SK-N-SH (cell line): ENCODE measurements at regions not wholly inside any gene's neighbourhood (a gene's known extent, or its start where the extent isn't known, plus 50 kb on each side); places are given as distances from the start of the nearest gene placed in this dataset.

Experiments
- CTCF ChIA-PET: fragments of 300-600, 350-600 bp; formaldehyde crosslinking; extraction: SDS; loops from one replicate; lab custom pipeline; 2021; lab: Yijun Ruan, JAX
- POLR2A ChIA-PET: fragments of 350-600 bp; sonication (Branson Sonifier 250); formaldehyde crosslinking; extraction: SDS; loops from one replicate; lab custom pipeline; 2020; ENCODE audit warnings: antibody characterized with exemption, inconsistent platforms; lab: Yijun Ruan, JAX
- DNase-seq: peaks from one replicate; pipeline ENCODE4 v3.0.0; 2012
- H2AFZ ChIP-seq: fragments of 200-600 bp; sonication (generic); 2 replicates; pipeline ENCODE4 v1.8.1; 2016; ENCODE audit warnings: antibody characterized with exemption, mild to moderate bottlenecking, low read depth
- H3F3A ChIP-seq: fragments of 200-600 bp; sonication (generic); replicated peaks from 2 replicates; pipeline ENCODE3; 2016; ENCODE audit warnings: antibody characterized with exemption, mild to moderate bottlenecking; ENCODE audit not compliant: insufficient read depth
- H3K27ac ChIP-seq, 2 experiments: fragments of 200-500 bp in 1 of 2; fragments of 200-600 bp in 1 of 2; sonication (Bioruptor generic) in 1 of 2; sonication (generic), shearing (Covaris generic) in 1 of 2; 2 replicates each; pipeline versions ENCODE4 v1.5.1 to v1.6.1; 2014 to 2016; ENCODE audit warnings: low read depth in 2 of 2, inconsistent platforms in 1 of 2, low read length in 1 of 2, mild to moderate bottlenecking in 1 of 2, mixed read lengths in 1 of 2
- H3K27me3 ChIP-seq: fragments of 200-600 bp; sonication (generic), shearing (Covaris generic); 2 replicates; pipeline ENCODE4 v1.6.1; 2016; ENCODE audit warnings: mixed run types; ENCODE audit not compliant: insufficient read depth
- H3K36me3 ChIP-seq, 2 experiments: fragments of 200-500 bp in 1 of 2; fragments of 200-600 bp in 1 of 2; sonication (Bioruptor generic) in 1 of 2; sonication (generic) in 1 of 2; replicated peaks in 1 of 2; 2 replicates each; pipeline versions ENCODE3 to v1.5.1; 2014 to 2016; ENCODE audit warnings: low read length in 1 of 2, mild to moderate bottlenecking in 1 of 2; ENCODE audit not compliant: insufficient read depth in 2 of 2, control insufficient read depth in 1 of 2
- H3K4me1 ChIP-seq, 2 experiments: fragments of 200-500 bp in 1 of 2; fragments of 200-600 bp in 1 of 2; sonication (Bioruptor generic) in 1 of 2; sonication (generic), shearing (Covaris generic) in 1 of 2; 2 replicates each; pipeline versions ENCODE4 v1.5.1 to v1.6.1; 2014 to 2016; ENCODE audit warnings: low read depth in 1 of 2, low read length in 1 of 2, mixed run types in 1 of 2; ENCODE audit not compliant: insufficient read depth in 2 of 2, control insufficient read depth in 1 of 2
- H3K4me2 ChIP-seq: fragments of 200-600 bp; sonication (generic), shearing (Covaris generic); 2 replicates; pipeline ENCODE4 v1.6.1; 2017; ENCODE audit warnings: mixed run types
- H3K4me3 ChIP-seq, 2 experiments: fragments of 200-500 bp in 1 of 2; fragments of 200-600 bp in 1 of 2; sonication (Bioruptor generic) in 1 of 2; sonication (generic), shearing (Covaris generic) in 1 of 2; 2 replicates each; pipeline versions ENCODE4 v1.5.1 to v1.8.1; 2014 to 2016; ENCODE audit warnings: low read depth in 2 of 2, inconsistent platforms in 1 of 2, low read length in 1 of 2, mild to moderate bottlenecking in 1 of 2, mixed read lengths in 1 of 2, moderate library complexity in 1 of 2
- H3K79me2 ChIP-seq: fragments of 200-600 bp; sonication (generic); 2 replicates; pipeline ENCODE4 v1.8.1; 2017; ENCODE audit warnings: mild to moderate bottlenecking; ENCODE audit not compliant: insufficient read depth
- H3K9ac ChIP-seq: fragments of 200-600 bp; sonication (generic); 2 replicates; pipeline ENCODE4 v1.6.1; 2017; ENCODE audit warnings: mixed run types
- H3K9me2 ChIP-seq: fragments of 200-600 bp; sonication (generic); 2 replicates; pipeline ENCODE4 v1.6.1; 2017; ENCODE audit warnings: mixed run types
- H3K9me3 ChIP-seq: fragments of 200-600 bp; sonication (generic); 2 replicates; pipeline ENCODE4 v1.6.1; 2017; ENCODE audit warnings: mixed run types, mild to moderate bottlenecking, moderate library complexity
- H4K20me1 ChIP-seq: fragments of 200-600 bp; sonication (generic); 2 replicates; pipeline ENCODE4 v1.6.1; 2017; ENCODE audit warnings: mild to moderate bottlenecking, mixed run types; ENCODE audit not compliant: insufficient read depth
- CHD2 ChIP-seq: fragments of 150-350 bp; IDR thresholded peaks from 2 replicates; pipeline ENCODE4 v1.6.1; 2018; ENCODE audit warnings: low read length; ENCODE audit not compliant: partially characterized antibody
- ELF1 ChIP-seq: IDR thresholded peaks from 2 replicates; pipeline ENCODE4 v1.4.0; 2012
- EP300 ChIP-seq, 2 experiments: IDR thresholded peaks; 2 replicates each; pipeline versions ENCODE4 v1.4.0 to v1.6.1; 2012; ENCODE audit warnings: borderline replicate concordance in 1 of 2, low read depth in 1 of 2, low read length in 1 of 2
- FOXJ3 ChIP-seq: sonication (generic); formaldehyde crosslinking; IDR thresholded peaks from 2 replicates; pipeline ENCODE4 v1.5.1; 2020; ENCODE audit warnings: mild to moderate bottlenecking, missing genetic modification reagents
- FOXM1 ChIP-seq: IDR thresholded peaks from 2 replicates; pipeline ENCODE4 v1.4.0; 2012; ENCODE audit warnings: low read depth, mild to moderate bottlenecking
- MEF2A ChIP-seq: IDR thresholded peaks from 2 replicates; pipeline ENCODE4 v1.4.0; 2012; ENCODE audit warnings: low read depth, borderline replicate concordance
- MXI1 ChIP-seq: IDR thresholded peaks from 2 replicates; pipeline ENCODE4 v1.6.1; 2012; ENCODE audit warnings: mild to moderate bottlenecking, low read depth, low read length, improper control_type of control experiment
- NFIC ChIP-seq: IDR thresholded peaks from 2 replicates; pipeline ENCODE4 v1.4.0; 2012; ENCODE audit warnings: borderline replicate concordance
- PBX3 ChIP-seq: IDR thresholded peaks from 2 replicates; pipeline ENCODE4; 2012
- RAD21 ChIP-seq: IDR thresholded peaks from 2 replicates; pipeline ENCODE4 v1.6.1; 2012; ENCODE audit warnings: mild to moderate bottlenecking, low read length
- RFX5 ChIP-seq: IDR thresholded peaks from 2 replicates; pipeline ENCODE4 v1.6.1; 2012; ENCODE audit warnings: mild to moderate bottlenecking, improper control_type of control experiment, low read length
- SMC3 ChIP-seq: IDR thresholded peaks from 2 replicates; pipeline ENCODE4 v1.6.1; 2012; ENCODE audit warnings: low read depth, low read length, improper control_type of control experiment
- TCF12 ChIP-seq: IDR thresholded peaks from 2 replicates; pipeline ENCODE4 v1.4.0; 2012
- USF2 ChIP-seq: fragments of 150-350 bp; IDR thresholded peaks from 2 replicates; pipeline ENCODE4 v1.6.1; 2017; ENCODE audit warnings: antibody characterized with exemption, low read length, low read depth, borderline replicate concordance
- YY1 ChIP-seq: IDR thresholded peaks from 2 replicates; pipeline ENCODE4 v1.4.0; 2012; ENCODE audit warnings: low read depth, mild to moderate bottlenecking
- ZBTB33 ChIP-seq: IDR thresholded peaks from 2 replicates; pipeline ENCODE4 v1.4.0; 2012; ENCODE audit warnings: low read depth, borderline replicate concordance
- WGBS: methylation state at CpG from one replicate; pipeline ENCODE4 v1.1.6; 2017; ENCODE audit warnings: low lambda C conversion rate; 5-methylcytosine and 5-hydroxymethylcytosine counted together
- TF ChIP-seq, protein P1 (sequence below): IDR thresholded peaks from 2 replicates; pipeline ENCODE4 v1.4.0; 2012; ENCODE audit warnings: low read depth
- TF ChIP-seq, protein P2 (sequence below): IDR thresholded peaks from 2 replicates; pipeline ENCODE4 v1.4.0; 2012; ENCODE audit warnings: low read depth, borderline replicate concordance

GRCh38 chr18:28399781-28400362, 222.9 kb upstream of the CDH2 start:
- peaks cover 4% of the 10 kb centered on the region for H3F3A ChIP-seq
- H3K4me2 ChIP-seq, result no peak overlapping the region
- ChIA-PET CTCF (no interaction called here), POLR2A (no interaction called here)
- 31% methylated on average over 5 of the region's 5 CpGs for WGBS
- H3K9me3 ChIP-seq, result no peaks in the 10 kb centered on the region
- H3K27ac ChIP-seq, result peak overlapping the region in 1 of 2 experiments; percentile 82; a peak in 1 of 4 replicates
- no peaks in the 10 kb centered on the region for H4K20me1 ChIP-seq
- H3K9me2 ChIP-seq, result no peaks in the 10 kb centered on the region
- H3K9ac ChIP-seq, result no peak overlapping the region
- H3K4me3 ChIP-seq, result no peak overlapping the region
- no peaks in the 10 kb centered on the region for H3K36me3 ChIP-seq
- no peak overlapping the region for H2AFZ ChIP-seq
- H3K27me3 ChIP-seq, result no peaks in the 10 kb centered on the region
- TF ChIP-seq MEF2A, result no peak
- TF ChIP-seq YY1, result no peak
- TF ChIP-seq, protein P1, sequence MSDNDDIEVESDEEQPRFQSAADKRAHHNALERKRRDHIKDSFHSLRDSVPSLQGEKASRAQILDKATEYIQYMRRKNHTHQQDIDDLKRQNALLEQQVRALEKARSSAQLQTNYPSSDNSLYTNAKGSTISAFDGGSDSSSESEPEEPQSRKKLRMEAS, result no peak
- no peak for TF ChIP-seq RFX5
- no peak for TF ChIP-seq FOXM1
- no peak for TF ChIP-seq MXI1
- no peak for TF ChIP-seq CHD2
- TF ChIP-seq USF2, result no peak
- TF ChIP-seq ZBTB33, result no peak
- no peak for TF ChIP-seq ELF1
- peak; percentile 62 for TF ChIP-seq PBX3
- TF ChIP-seq FOXJ3 (CRISPR knock-in tag), result no peak
- no peak for TF ChIP-seq RAD21
- TF ChIP-seq, protein P2, sequence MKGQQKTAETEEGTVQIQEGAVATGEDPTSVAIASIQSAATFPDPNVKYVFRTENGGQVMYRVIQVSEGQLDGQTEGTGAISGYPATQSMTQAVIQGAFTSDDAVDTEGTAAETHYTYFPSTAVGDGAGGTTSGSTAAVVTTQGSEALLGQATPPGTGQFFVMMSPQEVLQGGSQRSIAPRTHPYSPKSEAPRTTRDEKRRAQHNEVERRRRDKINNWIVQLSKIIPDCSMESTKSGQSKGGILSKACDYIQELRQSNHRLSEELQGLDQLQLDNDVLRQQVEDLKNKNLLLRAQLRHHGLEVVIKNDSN, result no peak
- no peak; the same call in 1 of the 2 replicates for TF ChIP-seq NFIC
- no peak for TF ChIP-seq SMC3
- TF ChIP-seq TCF12, result peak; percentile 37
- peak in 1 of 2 experiments; percentile 27; a peak in 1 of 4 replicates for TF ChIP-seq EP300 (IDR thresholded peaks at IDR 0.05; ENCODE audit: borderline replicate concordance in 1 of 2, low read depth in 1 of 2, low read length in 1 of 2)
- H3K79me2 ChIP-seq, result no peaks in the 10 kb centered on the region
- H3K4me1 ChIP-seq, result no peaks in the 10 kb centered on the region; a peak in 1 of 4 replicates
- no peak for DNase-seq
